T47D (cell line): ENCODE measurements at regions not wholly inside any gene's neighbourhood (a gene's known extent, or its start where the extent isn't known, plus 50 kb on each side); places are given as distances from the start of the nearest gene placed in this dataset.

Source experiments
- DNase-seq, 2 experiments: peaks; one replicate each; pipeline versions ENCODE4 v3.0.0 to v3.0.0-alpha.2; 2011 to 2012; ENCODE audit warnings: low read depth in 1 of 2, low spot score in 1 of 2
- JUND ChIP-seq: IDR thresholded peaks from 2 replicates; pipeline ENCODE4 v1.6.1; 2012; ENCODE audit warnings: low read depth
- in situ Hi-C: cut with HindIII; loops from 2 replicates; pipeline ENCODE4 v1.10.0; 2016; ENCODE audit warnings: low sequenced_read_pairs, low pct_unique_long_range_greater_than_20kb

DNA sequence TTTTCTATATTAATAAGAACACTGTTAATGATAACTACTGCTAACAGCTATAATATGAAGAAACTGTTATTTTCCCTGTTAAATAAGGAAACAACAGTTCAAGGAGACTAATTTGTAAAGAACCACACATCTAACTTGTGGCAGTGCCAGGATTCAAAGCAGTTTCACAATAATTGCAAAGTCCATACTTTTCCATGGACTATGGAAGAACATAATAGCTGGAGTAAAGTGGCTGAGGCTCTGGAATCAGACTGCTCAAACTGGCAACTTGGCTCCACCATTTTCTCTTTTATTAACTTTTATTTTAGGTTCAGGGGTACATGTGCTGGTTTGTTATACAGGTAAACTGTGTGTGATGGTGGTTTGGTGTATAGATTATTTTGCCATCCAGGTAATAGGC is 393.7 kb upstream of the CPEB2 start:
- DNase-seq, result no peak
- no peak for TF ChIP-seq JUND
- in situ Hi-C loops, result no loop called here

GRCh38 chr4:14614840-14615239 is 387.4 kb upstream of the CPEB2 start:
- no peak for DNase-seq
- in situ Hi-C loops, result no loop called here
- no peak for TF ChIP-seq JUND

DNA sequence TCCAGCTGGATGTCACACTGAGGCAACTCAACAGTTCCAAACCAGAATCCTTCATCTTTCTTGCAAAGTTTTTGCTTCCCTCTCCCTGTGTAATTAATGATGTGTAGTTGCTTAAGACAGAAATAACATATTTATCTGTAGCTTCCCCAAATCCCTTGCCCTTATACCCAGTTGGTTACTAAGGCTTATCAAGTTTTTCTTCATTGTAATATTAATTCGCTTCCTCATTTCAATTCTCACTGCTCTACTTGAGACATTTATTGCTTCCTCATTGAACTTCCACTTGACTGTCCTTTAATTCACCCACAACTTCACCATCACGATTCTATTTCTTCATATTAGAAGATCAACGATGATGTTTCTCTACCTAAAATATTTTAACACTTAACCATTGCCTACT is 386.6 kb upstream of the CPEB2 start:
- in situ Hi-C loops, result no loop called here
- TF ChIP-seq JUND, result no peak
- no peak for DNase-seq

GRCh38 chr4:14620567-14621141 is 381.6 kb upstream of the CPEB2 start:
- TF ChIP-seq JUND, result no peak
- DNase-seq, result no peak
- in situ Hi-C loops, result no loop called here

DNA sequence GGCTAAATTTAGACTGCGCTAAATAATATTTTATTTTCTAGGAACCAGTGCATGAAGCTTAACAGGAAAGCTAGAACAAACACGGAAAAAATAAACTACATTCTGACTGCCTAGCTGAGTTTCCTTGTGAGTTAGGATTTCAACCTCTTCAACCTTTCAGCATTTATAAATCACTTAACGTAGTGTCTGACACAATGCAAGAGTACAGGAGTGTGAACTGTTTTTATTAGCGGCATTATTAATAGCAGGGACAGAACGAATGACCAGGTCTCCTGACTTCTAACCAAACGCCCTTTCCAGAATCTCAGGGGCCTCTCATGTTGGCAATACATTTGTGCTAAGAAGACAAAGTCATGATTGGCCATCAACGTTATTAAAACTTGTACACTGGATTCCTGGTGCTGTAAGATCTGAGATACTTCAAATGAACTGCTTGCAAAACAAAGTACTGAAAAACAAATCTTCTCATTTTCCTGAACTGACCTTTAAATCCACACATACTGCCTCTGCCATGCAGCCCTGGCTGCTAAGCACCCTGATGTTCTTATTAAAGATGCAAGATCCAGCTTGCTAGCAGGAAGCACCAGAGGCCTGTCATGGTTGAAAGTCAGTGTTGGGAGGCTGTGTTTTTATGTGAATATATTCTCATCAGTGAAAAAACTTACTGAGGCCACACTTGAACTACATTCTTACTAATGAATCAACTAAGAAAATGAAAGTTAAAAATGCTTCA is 380.4 kb upstream of the CPEB2 start:
- TF ChIP-seq JUND, result no peak
- in situ Hi-C loops, result no loop called here
- DNase-seq, result no peak

DNA sequence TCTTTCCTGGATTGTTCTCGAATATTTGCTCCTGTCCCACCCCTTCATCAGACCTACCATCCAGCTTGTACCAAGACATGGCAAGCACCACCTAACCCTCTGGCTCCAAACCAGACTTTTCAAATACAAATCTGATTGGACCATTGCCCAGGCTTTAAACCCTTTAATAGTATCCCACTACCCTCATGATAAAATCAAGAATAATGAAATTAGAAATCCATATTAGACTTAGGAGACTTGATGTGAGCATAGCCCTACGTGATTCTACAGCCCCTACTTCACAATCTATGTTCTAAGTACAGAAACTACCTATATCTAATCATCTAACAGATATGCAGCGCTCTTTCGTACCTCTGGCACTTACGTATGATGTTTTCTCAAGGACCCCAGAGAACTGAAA is 375.2 kb upstream of the CPEB2 start:
- no peak for TF ChIP-seq JUND
- in situ Hi-C loops, result no loop called here
- no peak for DNase-seq

GRCh38 chr4:14631806-14632440 is 370.4 kb upstream of the CPEB2 start:
- no peak for TF ChIP-seq JUND
- in situ Hi-C loops, result no loop called here
- DNase-seq, result no peak

GRCh38 chr4:14636563-14636962 is 365.7 kb upstream of the CPEB2 start:
- no peak for TF ChIP-seq JUND
- in situ Hi-C loops, result no loop called here
- no peak for DNase-seq

- TF ChIP-seq JUND, result no peak
- no peak for DNase-seq
- in situ Hi-C loops, result no loop called here
Observed at GRCh38 chr4:14640476-14640875, 361.8 kb upstream of the CPEB2 start.

- no peak for TF ChIP-seq JUND
- no peak for DNase-seq
- in situ Hi-C loops, result no loop called here
Observed at GRCh38 chr4:14641871-14642270, 360.4 kb upstream of the CPEB2 start.

DNA sequence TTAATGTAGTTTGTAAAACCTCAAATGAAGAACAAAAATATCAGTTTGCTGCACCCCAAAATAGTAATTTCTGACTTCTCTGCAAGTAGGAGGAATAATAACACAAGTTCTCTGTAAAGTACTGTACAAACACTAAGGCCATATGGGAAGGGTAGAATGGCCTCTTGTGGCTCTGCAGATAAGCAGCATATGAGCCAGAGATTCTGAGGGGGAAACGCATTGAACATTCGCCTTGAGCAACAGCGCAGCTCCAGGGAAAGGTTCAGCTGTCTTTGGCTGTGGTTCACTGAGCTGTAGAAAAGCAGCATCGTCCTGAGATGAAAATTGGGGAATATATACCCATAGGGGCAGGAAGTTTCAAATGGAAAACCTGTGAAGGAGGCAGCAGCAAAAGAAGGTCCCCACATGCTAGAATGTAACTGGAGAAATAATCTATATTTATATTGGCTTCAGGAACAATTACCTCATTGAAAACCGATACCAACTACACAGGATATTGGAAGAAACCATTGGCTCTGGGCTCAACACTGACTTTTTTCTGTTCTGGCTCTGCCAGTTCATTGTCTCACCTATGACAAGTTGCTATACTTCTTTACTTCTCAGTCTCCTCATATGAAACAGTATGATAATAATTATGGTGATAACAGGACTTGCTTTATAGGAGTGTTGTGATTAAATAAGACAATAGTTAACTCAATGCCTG is 357.6 kb upstream of the CPEB2 start:
- TF ChIP-seq JUND, result no peak
- in situ Hi-C loops, result no loop called here
- no peak for DNase-seq

- DNase-seq, result no peak
- TF ChIP-seq JUND, result no peak
- in situ Hi-C loops, result no loop called here
Observed at GRCh38 chr4:14646831-14647230, 355.4 kb upstream of the CPEB2 start.

GRCh38 chr4:14650127-14650526 is 352.2 kb upstream of the CPEB2 start:
- in situ Hi-C loops, result no loop called here
- no peak for TF ChIP-seq JUND
- DNase-seq, result no peak
